Pons (tissue), 1 donor: ENCODE measurements at regions not wholly inside any gene's neighbourhood (a gene's known extent, or its start where the extent isn't known, plus 50 kb on each side); places are given as distances from the start of the nearest gene placed in this dataset.

ENCODE experiments used
- DNase-seq: peaks from one replicate; pipeline ENCODE4 v3.0.0-alpha.2; 2016; ENCODE audit warnings: low spot score

DNA sequence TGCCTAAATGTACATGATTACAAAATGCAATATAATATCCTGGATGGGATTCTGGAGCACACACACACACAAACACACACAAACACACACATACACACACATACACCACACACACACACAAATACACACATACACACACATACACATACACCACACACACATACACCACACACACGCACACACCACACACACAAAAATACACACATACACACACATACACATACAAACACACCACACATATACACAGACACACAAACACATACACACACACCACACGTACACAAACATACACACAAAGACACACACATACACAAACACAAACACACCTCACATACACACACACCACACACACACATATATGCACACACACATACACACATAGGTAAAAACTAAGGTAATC, 134.6 kb upstream of the SYNDIG1 start:
- DNase-seq: no peak

GRCh38 chr20:24332956-24333355, 136.5 kb upstream of the SYNDIG1 start:
- no peak for DNase-seq

GRCh38 chr20:24331939-24332338, 137.5 kb upstream of the SYNDIG1 start:
- DNase-seq: no peak

DNA sequence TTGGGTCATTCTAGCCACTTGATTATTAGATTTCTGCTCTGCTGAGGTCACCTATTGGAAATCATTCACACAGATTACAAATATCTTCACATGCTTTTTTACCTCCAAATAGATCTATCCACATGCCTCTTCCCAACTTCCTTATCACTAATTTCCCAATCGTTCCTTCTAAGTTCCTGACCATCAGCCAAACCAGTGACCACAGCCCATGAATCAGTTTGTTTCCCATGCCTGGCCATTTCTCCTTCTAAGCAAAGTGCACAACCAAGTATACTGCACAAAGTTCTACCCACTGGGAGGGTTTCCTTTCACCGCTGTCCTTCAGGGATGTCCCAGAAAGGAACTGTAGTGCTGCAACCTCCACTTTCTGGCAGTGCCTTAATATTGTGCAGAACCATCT, 140.5 kb upstream of the SYNDIG1 start:
- DNase-seq: no peak

- DNase-seq: no peak
These were observed 147.5 kb upstream of the SYNDIG1 start for GRCh38 chr20:24321973-24322372.

GRCh38 chr20:24318569-24319352, 150.7 kb upstream of the SYNDIG1 start:
- no peak for DNase-seq

GRCh38 chr20:24317224-24317623, 152.2 kb upstream of the SYNDIG1 start:
- DNase-seq: peak; percentile 27

GRCh38 chr20:24316731-24317130, 152.7 kb upstream of the SYNDIG1 start:
- DNase-seq: no peak

- no peak for DNase-seq
These were observed 155.4 kb upstream of the SYNDIG1 start for GRCh38 chr20:24314053-24314452.

DNA sequence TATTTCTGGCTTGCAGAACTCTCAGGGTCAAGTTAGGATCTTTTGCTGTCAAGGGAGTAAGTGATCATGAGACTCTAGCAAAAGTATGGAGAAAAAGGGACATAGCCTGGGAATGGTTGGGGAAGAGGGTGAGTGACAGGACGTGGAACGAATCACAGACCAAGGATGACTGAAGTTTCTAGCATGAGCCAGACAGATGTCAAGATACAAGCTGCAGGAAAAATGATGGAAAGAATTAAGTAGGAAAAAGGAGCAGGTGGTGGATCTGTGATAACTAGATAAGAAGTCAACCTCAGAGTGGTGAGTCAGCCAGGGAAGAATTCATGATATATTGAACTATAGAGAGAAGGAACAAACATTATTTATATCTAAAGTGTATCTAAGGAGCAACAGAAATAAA, 159.8 kb upstream of the SYNDIG1 start:
- DNase-seq: no peak

GRCh38 chr20:24305371-24305770, 164.1 kb upstream of the SYNDIG1 start:
- DNase-seq: peak; percentile 56

DNA sequence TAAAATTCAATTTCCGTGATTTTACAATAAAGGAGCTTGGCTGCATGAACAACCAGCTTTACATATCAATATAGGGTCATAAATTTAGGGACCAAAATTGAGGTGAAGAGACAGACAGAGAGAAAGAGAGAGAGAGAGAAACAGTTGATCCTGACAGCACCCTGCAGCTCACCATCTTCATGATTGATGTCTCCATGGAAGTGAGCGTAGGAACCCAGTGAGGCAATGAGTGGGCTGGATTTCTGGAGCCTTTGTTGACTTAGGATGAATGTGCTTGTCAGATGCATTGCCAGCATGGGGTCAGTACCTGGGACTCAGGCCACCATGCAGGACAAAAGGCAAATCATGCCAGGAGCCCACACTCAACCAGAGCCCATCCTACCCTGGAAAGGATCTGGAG, 165.1 kb upstream of the SYNDIG1 start:
- DNase-seq: no peak

DNA sequence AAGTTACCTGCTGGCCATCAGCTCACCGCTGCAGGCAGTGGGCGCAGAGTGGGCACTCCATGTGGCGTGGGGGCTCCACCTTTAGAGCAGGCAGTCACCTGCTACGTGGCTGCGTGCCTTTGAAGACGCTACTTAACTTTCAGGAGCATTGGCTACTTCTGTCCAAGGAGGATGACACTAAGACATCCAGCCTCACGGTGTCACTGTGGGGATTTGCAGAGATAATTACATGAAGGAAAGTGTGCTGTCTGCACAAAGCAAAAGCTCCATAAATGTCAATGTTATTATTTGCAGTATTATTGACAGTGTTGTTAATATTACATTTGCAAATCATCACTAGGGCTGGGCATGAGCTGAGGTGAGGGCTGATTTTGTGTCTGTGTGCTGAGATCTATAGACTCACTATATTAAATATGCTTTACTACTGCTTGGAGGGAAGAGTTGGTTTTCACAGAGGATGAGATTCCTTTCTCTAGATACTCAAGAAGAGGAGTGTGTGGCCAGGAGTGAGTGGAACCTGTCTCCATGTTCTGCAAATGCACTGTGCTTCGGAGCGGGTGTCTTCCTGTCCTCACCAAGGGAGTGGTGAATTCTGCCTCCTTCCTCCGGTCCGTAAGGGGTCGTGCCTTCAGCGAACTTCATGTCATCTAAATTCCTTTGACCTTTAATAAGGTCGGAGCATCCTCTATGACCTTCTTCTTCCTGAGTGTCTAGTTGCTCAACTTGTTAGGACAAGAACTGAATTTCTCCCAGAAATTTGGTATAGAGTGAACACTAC, 165.8 kb upstream of the SYNDIG1 start:
- DNase-seq: peak; percentile 79

DNA sequence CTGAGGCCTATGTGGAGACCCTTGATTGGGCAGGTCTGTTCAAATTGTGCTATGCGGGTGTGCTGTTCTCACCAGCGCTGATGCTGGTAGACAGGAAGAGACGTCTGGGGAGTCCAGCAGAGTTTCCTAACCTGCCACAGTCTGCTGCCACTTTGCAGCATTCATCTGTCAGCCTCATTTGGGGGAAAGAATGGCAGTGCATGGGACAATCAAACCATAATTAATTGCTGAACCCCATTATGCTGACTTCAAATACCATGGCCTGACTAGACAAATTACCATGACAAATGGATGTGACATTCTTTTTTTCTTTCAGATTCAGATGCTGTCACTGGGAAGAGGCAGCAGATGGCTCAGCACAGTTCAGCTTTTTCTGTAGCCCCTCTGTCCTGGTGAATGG, 171.4 kb upstream of the SYNDIG1 start:
- DNase-seq: no peak

DNA sequence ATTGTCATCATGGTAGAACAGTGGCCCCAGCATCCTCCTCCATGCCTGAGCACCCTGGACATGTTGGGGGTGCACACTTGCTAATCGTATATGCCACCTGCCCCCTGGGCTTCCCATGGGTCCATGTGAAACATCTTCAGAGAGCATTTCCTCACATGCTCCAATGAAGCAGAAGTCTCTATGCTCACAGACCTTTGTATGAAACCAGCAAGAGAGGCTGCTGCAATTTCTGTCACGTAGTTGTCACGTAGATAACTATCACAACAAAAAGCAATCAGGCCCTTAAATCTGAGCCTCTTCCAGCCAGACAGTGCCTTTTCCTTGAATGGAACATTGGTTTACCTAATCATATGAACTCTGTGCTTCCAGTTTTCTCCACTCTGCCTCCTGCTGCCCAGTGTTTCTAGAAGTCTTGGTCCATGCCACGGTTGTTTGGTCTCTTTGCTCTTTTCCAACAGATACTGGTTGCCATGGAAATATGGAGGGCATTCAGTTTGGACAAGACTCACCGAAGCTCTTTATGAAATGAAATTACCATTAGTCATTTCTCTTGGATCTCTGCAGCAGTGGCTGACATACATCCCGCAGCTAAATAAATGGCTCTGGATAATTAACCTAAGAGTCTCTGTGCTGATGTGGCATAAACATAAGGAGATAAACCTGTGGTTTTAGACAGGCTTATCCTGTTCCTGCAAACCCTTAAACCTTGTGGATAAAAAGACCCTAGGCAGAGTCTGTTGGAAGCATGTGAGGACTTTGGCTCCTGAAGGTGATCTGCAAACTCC, 172.8 kb upstream of the SYNDIG1 start:
- no peak for DNase-seq

- DNase-seq: no peak
These were observed 178.4 kb upstream of the SYNDIG1 start for GRCh38 chr20:24291014-24291413.

- peak; percentile 20 for DNase-seq
These were observed 179.5 kb upstream of the SYNDIG1 start for GRCh38 chr20:24289737-24290481.

DNA sequence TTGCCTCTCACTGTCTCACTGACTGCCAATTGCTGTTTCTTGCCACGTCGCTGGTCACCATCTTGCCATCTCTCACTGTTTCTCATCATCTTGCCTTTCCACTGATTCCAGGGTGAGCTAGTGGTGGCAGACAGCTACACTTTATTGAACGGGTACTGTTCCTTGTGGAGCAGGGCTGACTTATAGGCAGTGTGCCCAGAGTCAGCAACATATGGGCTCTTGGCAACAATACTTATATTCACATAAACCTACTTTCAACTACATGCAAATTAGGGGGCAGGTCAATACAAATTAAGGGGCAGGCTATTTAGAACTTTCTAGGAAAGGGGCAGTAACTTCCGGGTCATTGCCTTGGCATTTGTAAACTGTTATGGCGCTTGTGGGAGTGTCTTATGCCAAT, 186.2 kb upstream of the SYNDIG1 start:
- DNase-seq: no peak

- DNase-seq: no peak
These were observed 192.2 kb upstream of the SYNDIG1 start for GRCh38 chr20:24277196-24277595.

GRCh38 chr20:24275946-24276705, 193.3 kb upstream of the SYNDIG1 start:
- no peak for DNase-seq

DNA sequence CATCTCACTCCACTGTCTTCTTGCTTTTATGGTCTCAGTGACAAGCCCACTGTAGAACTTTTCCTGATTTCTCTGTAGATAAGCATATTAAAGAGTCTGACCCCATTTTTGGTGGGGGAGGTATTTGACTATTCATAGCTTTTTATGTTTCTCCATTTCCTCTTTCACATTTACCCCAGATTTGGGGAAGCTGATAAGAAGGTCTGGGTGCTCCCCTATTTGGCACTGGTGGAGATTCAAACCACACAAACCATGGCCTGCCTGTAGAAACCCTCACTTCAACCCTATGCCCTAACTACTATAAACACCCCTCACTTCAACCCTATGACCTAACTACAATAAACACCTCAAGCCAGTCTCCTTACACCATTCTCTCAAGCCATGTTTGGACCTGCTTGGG, 196.2 kb upstream of the SYNDIG1 start:
- no peak for DNase-seq
